Activated T-cell treated with anti-CD3 and anti-CD28 coated beads for 4 hours (primary cell): ENCODE measurements at regions not wholly inside any gene's neighbourhood (a gene's known extent, or its start where the extent isn't known, plus 50 kb on each side); places are given as distances from the start of the nearest gene placed in this dataset.

Experiments used
- DNase-seq: peaks from one replicate; pipeline ENCODE4 v3.0.0-alpha.2; 2020

- no peak for DNase-seq
Observed at GRCh38 chr11:134521001-134521400, 109.0 kb upstream of the B3GAT1 start.

DNA sequence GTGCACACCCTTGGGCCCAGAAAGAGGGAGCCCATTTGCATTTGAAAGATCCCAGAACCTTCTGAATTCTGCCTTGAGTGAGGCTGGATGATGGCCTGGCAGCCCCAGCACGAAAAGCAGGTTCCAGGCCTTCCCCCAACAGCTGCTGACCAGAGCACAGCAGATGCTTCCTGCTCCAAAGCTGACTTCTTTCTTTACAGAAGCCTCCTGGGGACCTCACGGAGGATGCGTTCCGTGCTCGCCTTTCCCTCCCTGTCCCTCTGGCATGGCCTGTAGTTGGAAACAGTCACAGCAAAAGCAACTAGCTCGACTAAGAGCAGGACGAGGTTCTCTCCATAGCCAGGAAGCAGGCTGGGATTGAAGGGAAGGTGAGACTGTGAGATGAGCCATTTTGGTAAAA, 107.7 kb upstream of the B3GAT1 start:
- DNase-seq: no peak

- DNase-seq: no peak
Observed at GRCh38 chr11:134519390-134519750, 107.3 kb upstream of the B3GAT1 start.

DNA sequence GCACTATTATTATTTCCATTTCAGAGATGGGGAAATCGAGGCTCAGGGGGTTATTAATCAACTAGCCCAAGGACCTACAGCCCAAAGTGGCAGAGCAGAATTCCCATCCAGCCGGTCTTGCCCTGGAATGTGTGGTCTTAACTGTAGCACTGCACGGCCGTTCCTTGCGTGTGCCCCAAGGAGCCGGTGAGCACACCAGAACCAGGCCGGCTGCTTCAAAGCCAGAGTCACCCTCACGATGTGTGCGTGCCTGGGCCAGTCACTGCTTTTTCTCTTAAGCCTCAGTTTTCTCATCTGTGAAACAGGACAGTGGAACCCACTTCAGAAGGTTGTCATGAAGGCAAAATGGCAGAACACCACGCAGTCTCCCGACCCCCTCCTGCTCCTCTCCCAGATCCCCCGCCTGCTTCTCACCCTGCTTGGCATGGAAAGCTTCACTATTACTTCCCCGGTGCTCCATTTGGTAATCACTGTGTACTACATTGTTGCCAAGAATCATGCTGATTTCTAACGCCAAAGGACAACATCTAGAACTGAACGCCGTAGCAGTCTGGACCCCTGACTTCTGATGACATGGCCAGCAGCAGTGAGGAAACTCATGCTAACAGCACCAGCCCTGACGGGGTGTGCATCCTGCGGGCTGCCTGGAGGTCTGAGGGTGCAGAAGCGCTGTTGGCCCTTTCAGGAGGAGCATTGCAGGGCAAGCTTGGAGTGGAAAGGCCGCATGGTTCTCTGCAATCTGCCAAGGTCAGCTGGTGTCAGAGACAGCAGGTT, 106.8 kb upstream of the B3GAT1 start:
- no peak for DNase-seq

- no peak for DNase-seq
Observed at GRCh38 chr11:134517621-134518293, 105.7 kb upstream of the B3GAT1 start.

GRCh38 chr11:134517115-134517514, 105.1 kb upstream of the B3GAT1 start:
- no peak for DNase-seq

DNA sequence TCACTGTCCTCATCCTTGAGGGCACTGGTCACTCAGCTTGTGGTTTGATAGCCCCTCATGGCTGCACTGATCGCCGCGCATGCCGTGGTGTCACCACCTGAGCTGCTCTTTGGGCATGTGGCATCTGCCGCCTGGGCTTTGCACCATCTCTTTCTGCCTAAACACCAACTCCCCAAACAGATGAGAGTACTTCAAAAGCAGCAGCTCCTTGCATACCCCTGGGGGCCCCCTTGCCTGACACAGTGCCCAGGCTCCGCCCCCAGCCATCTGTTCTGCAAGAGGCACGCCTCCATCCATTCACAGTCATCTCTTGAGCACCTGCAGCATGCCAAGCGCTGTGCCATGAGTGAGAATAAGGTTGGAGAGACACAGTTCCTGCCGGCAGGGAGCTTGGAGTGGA, 104.5 kb upstream of the B3GAT1 start:
- DNase-seq: no peak

- DNase-seq: no peak
Observed at GRCh38 chr11:134515081-134515960, 103.3 kb upstream of the B3GAT1 start.

GRCh38 chr11:134514354-134514951, 102.4 kb upstream of the B3GAT1 start:
- no peak for DNase-seq

DNA sequence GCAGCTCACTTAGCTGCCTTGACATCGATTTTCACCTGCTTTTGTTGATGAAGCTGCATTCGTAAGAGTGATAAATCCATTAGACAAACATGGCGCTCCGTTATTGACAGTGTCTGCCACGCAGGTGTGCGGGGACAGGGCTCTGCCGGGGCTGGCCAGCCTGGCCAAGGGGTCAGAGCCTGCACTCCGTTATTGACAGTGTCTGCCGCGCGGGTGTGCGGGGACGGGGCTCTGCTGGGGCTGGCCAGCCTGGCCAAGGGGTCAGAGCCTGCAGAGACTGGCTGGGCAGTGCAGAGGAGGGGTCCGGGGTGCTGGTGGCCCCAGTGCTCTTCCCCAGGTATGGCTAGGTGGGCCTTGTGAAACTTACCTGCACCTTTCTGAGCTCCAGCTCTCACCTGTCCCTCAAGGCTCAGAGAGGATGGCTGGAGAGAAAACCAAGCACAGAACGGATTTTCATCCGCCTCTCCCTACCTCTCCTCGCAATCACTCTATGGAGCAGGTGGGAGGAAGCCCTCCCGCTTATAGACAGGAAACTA, 101.6 kb upstream of the B3GAT1 start:
- DNase-seq: no peak

DNA sequence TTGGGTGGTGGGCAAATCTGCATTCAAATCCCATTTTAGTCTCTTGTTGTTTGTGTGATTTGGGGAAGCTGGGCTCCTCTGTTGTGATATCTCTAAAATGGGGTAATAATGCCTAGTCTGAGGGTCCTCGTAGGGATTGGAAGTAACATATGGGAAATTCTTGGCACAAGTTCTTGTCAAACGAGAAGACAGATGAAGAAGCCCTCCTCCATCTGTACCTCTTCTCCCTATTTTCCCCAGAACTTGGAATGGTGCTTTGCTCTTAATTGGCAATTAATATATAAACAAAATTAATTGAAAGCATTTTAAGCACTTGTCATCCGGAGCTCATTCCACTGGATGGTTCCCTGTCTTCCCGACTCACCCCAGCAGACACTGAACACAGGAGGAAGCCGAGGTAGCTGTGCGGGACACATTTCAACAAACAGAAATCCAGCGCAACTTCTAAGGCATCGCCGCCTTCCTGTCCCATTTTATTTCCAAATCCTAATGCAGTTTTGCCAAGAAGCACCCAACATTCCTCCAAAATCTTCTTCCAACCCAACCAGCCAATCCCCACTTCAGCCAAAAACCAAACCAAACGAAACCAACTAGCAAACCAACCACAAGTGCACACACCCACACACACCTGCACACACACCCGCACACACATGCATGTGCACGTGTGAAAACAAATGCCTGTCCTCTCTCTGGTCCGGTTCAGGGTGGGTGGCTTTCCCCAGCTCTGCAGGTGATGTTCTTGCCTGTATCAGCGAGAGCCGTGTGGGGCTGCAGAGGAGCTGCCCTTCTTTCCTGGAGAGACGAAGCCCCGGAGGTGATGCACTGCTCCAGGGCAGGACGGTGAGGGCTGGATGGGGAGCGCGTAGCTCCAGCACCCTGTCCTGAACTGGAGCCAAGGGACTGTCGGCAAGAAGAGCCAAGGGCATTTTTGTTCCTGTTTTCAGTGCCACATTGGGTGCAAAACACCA, 100.8 kb upstream of the B3GAT1 start:
- DNase-seq: no peak

DNA sequence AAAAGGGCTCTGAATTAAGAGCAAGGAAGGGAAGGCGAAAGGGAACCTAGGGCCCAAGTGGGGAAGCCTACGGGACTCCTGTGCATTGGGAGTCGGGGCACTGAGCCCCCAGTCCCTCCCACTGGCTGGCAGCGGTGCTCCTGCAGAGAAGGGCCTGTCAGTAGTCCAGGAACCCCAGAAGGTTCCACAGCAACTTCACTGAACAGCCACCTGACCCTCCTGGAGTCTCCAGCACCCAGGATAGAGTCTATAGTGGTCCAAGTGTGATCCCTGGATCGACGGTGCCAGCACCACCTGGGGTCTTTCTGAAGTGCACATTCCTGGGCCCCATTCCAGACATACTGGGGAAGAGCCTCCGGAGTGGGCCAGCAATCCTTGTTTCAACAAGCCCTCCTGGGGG, 100.0 kb upstream of the B3GAT1 start:
- DNase-seq: no peak

GRCh38 chr11:134511255-134511654, 99.2 kb upstream of the B3GAT1 start:
- DNase-seq: no peak

- no peak for DNase-seq
Observed at GRCh38 chr11:134510233-134511040, 98.4 kb upstream of the B3GAT1 start.

DNA sequence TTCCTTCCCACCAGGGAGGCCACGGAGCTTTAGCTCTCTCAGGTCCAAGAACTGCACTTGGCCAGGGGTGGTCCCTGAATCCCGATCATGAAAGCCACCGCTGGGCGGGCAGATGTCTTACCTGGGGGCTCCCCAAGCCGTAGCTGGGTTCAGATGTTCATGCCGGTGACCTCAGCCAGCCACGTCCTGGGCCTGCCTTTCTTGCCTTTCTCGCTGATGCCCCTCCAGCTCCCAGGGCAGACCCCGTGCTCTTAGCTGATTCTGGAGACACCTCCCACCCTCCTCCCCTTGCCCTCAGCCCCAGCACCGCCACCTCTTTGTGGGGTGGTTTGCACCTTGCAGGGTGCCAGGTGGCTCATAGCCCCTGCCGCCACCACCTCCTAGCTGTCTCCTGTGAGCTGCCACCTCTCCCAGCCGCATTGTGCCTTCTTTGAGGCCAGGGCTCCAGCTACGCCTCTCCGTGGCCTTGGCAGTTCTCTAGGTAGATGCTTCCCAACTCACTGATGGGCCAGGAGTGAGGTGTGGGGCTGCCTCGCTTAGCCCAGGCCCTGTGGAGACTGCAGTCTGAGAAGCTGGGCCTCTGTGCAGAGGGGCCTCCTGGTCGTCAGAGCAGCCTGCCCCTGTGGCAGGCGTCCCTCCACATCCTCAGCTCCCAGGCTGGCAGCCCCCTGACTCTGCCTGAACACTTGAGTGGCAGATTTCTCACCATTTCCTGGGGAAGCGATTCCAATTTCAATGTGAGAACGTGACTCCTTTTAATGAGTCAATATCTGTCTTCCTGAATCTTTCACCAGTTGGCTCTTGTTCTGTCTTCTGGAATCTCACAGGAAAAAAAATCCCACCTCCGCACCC, 97.6 kb upstream of the B3GAT1 start:
- no peak for DNase-seq

- no peak for DNase-seq
Observed at GRCh38 chr11:134508219-134508990, 96.4 kb upstream of the B3GAT1 start.

GRCh38 chr11:134506046-134506445, 94.0 kb upstream of the B3GAT1 start:
- no peak for DNase-seq

- DNase-seq: no peak
Observed at GRCh38 chr11:134505125-134505524, 93.1 kb upstream of the B3GAT1 start.
